GM23338 (cell line): ENCODE measurements at regions not wholly inside any gene's neighbourhood (a gene's known extent, or its start where the extent isn't known, plus 50 kb on each side); places are given as distances from the start of the nearest gene placed in this dataset.

ENCODE experiments used
- ATAC-seq: fragments of 200-7000 bp; cut with Tn5 transposase; 3 replicates; pipeline ENCODE4 v1.9.1; 2020
- DNase-seq: peaks from one replicate; pipeline ENCODE4 v3.0.0-alpha.2; 2015; ENCODE audit warnings: low spot score
- H2AFZ ChIP-seq: fragments of 200-600 bp; sonication (generic); 2 replicates; pipeline ENCODE4 v1.8.0; 2016; ENCODE audit warnings: antibody characterized with exemption, mild to moderate bottlenecking, moderate library complexity
- H3F3A ChIP-seq: fragments of 200-600 bp; sonication (generic); replicated peaks from 2 replicates; pipeline ENCODE4 v1.8.0; 2017; ENCODE audit warnings: antibody characterized with exemption, mixed run types, low read depth
- H3K27ac ChIP-seq: fragments of 200-600 bp; sonication (generic); 2 replicates; pipeline ENCODE4 v1.6.1; 2016; ENCODE audit warnings: low read depth
- H3K27me3 ChIP-seq: fragments of 200-600 bp; sonication (generic); 2 replicates; pipeline ENCODE4 v1.8.0; 2016; ENCODE audit warnings: mild to moderate bottlenecking, mixed run types, moderate library complexity; ENCODE audit not compliant: insufficient read depth
- H3K36me3 ChIP-seq: fragments of 200-600 bp; sonication (generic); 2 replicates; pipeline ENCODE4 v1.8.0; 2016; ENCODE audit warnings: mild to moderate bottlenecking; ENCODE audit not compliant: insufficient read depth
- H3K4me1 ChIP-seq: fragments of 200-600 bp; sonication (generic); 2 replicates; pipeline ENCODE4 v1.8.0; 2016; ENCODE audit warnings: mild to moderate bottlenecking, moderate library complexity; ENCODE audit not compliant: insufficient read depth
- H3K4me2 ChIP-seq: fragments of 200-600 bp; sonication (generic); 2 replicates; pipeline ENCODE4 v1.7.1; 2017; ENCODE audit warnings: mixed run types
- H3K4me3 ChIP-seq: fragments of 200-600 bp; sonication (generic); 2 replicates; pipeline ENCODE4 v1.6.1; 2016; ENCODE audit warnings: mixed run types
- H3K79me2 ChIP-seq: fragments of 200-600 bp; sonication (generic); replicated peaks from 2 replicates; pipeline ENCODE4 v1.8.0; 2017; ENCODE audit warnings: mild to moderate bottlenecking; ENCODE audit not compliant: insufficient read depth
- H3K9me2 ChIP-seq: fragments of 200-600 bp; sonication (generic); 2 replicates; pipeline ENCODE4 v1.8.0; 2017; ENCODE audit not compliant: insufficient read depth
- H4K20me1 ChIP-seq: fragments of 200-600 bp; sonication (generic); replicated peaks from 2 replicates; pipeline ENCODE4 v1.8.0; 2017; ENCODE audit warnings: mild to moderate bottlenecking; ENCODE audit not compliant: insufficient read depth
- H3K27ac Mint-ChIP-seq: 2 replicates; pipeline ENCODE4 v1.8.0; 2020; ENCODE audit warnings: inconsistent platforms, mild to moderate bottlenecking, moderate library complexity, mixed read lengths
- H3K27me3 Mint-ChIP-seq: 3 replicates; pipeline ENCODE4 v1.8.0; 2022; ENCODE audit warnings: low read depth, mild to moderate bottlenecking, moderate library complexity, mixed read lengths, inconsistent platforms; ENCODE audit not compliant: insufficient read depth, poor library complexity
- H3K36me3 Mint-ChIP-seq: 3 replicates; pipeline ENCODE4 v1.8.0; 2021; ENCODE audit warnings: low read depth, mild to moderate bottlenecking, inconsistent platforms, moderate library complexity, mixed read lengths
- H3K4me1 Mint-ChIP-seq: 3 replicates; pipeline ENCODE4 v1.8.0; 2020; ENCODE audit warnings: mild to moderate bottlenecking, inconsistent platforms, mixed read lengths
- H3K4me3 Mint-ChIP-seq: 3 replicates; pipeline ENCODE4 v1.8.0; 2021; ENCODE audit warnings: moderate library complexity, mild to moderate bottlenecking, inconsistent platforms, mixed read lengths
- H3K9me3 Mint-ChIP-seq: 3 replicates; pipeline ENCODE4 v1.8.0; 2020; ENCODE audit warnings: moderate library complexity, mild to moderate bottlenecking, inconsistent platforms, mixed read lengths
- CREB1 ChIP-seq: fragments of 250-450 bp; sonication (Bioruptor Pico); IDR thresholded peaks from 2 replicates; pipeline ENCODE4 v1.5.0; 2020; ENCODE audit warnings: low read depth, mild to moderate bottlenecking, moderate library complexity
- EZH2 ChIP-seq: fragments of 200-600 bp; sonication (generic); IDR thresholded peaks from one replicate; pipeline ENCODE4 v1.8.0; 2017; ENCODE audit warnings: antibody characterized with exemption, mild to moderate bottlenecking, low read depth; ENCODE audit not compliant: unreplicated experiment
- EZH2phosphoT487 ChIP-seq: fragments of 200-600 bp; sonication (generic); IDR thresholded peaks from one replicate; pipeline ENCODE4 v1.8.1; 2018; ENCODE audit warnings: antibody characterized with exemption; ENCODE audit not compliant: unreplicated experiment
- JUNB ChIP-seq: IDR thresholded peaks from one replicate; pipeline ENCODE4 v1.6.1; 2016; ENCODE audit warnings: antibody characterized with exemption; ENCODE audit not compliant: unreplicated experiment
- NANOG ChIP-seq: IDR thresholded peaks from 2 replicates; pipeline ENCODE4 v1.6.1; 2016; ENCODE audit warnings: antibody characterized with exemption, borderline replicate concordance
- POLR2AphosphoS5 ChIP-seq: IDR thresholded peaks from 2 replicates; pipeline ENCODE4 v1.6.1; 2016; ENCODE audit warnings: antibody characterized with exemption, low read depth
- STAT1 ChIP-seq: IDR thresholded peaks from one replicate; pipeline ENCODE4 v1.6.1; 2016; ENCODE audit warnings: antibody characterized with exemption; ENCODE audit not compliant: unreplicated experiment
- ZNF114 ChIP-seq: fragments of 250-450 bp; sonication (Bioruptor Pico); IDR thresholded peaks from 2 replicates; pipeline ENCODE4 v1.5.0; 2020; ENCODE audit warnings: mild to moderate bottlenecking, moderate library complexity
- ZNF331 ChIP-seq: fragments of 250-450 bp; sonication (Bioruptor Pico); IDR thresholded peaks from 2 replicates; pipeline ENCODE4 v1.5.0; 2020; ENCODE audit warnings: low read depth, mild to moderate bottlenecking, moderate library complexity
- TF ChIP-seq, protein P1 (sequence below): IDR thresholded peaks from 2 replicates; pipeline ENCODE4 v1.6.1; 2016; ENCODE audit warnings: antibody characterized with exemption
- TF ChIP-seq, protein P2 (sequence below): IDR thresholded peaks from one replicate; pipeline ENCODE4 v1.6.1; 2018; ENCODE audit warnings: antibody characterized with exemption; ENCODE audit not compliant: unreplicated experiment
- TF ChIP-seq, protein P3 (sequence below): fragments of 250-450 bp; sonication (Bioruptor Pico); IDR thresholded peaks from 2 replicates; pipeline ENCODE4 v1.5.0; 2020; ENCODE audit warnings: mild to moderate bottlenecking, moderate library complexity
- TF ChIP-seq, protein P4 (sequence below), 2 experiments: fragments of 200-600 bp in 1 of 2; sonication (generic) in 1 of 2; conservative IDR thresholded peaks; 2 replicates each; pipeline versions ENCODE4 v1.5.1 to v1.6.1; 2016 to 2017; ENCODE audit warnings: antibody characterized with exemption in 2 of 2, low read depth in 2 of 2, mild to moderate bottlenecking in 2 of 2, moderate library complexity in 1 of 2

DNA sequence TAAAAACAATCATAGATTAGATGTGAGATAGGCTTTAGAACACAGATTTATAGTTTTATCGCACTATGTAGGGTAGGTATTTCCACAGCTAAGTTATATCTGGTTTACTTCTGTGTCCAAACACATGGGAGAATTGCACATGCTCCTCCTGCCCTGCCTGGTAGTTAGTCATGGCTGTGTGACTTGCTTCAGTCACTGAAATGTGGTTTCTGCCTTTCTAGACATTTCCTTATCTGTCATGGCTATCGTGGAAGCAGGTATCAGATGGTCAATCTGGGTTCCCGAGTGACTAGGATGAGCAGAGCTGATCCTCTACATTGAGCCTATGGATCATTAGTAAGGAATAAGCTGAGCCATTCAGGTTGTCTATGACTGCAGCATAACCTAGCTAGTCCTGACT is 117.8 kb upstream of the GMDS start:
- H3K4me2 ChIP-seq, result no peak overlapping the region
- H3K4me3 ChIP-seq, result no peak overlapping the region
- H3K27me3 Mint-ChIP-seq, result peaks cover 4% of the 10 kb centered on the region
- H3F3A ChIP-seq, result no peaks in the 10 kb centered on the region
- H3K27ac Mint-ChIP-seq, result no peak overlapping the region
- H4K20me1 ChIP-seq, result no peaks in the 10 kb centered on the region
- no peak for TF ChIP-seq EZH2
- TF ChIP-seq, protein P1, sequence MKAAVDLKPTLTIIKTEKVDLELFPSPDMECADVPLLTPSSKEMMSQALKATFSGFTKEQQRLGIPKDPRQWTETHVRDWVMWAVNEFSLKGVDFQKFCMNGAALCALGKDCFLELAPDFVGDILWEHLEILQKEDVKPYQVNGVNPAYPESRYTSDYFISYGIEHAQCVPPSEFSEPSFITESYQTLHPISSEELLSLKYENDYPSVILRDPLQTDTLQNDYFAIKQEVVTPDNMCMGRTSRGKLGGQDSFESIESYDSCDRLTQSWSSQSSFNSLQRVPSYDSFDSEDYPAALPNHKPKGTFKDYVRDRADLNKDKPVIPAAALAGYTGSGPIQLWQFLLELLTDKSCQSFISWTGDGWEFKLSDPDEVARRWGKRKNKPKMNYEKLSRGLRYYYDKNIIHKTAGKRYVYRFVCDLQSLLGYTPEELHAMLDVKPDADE, result no peak
- TF ChIP-seq, protein P2, sequence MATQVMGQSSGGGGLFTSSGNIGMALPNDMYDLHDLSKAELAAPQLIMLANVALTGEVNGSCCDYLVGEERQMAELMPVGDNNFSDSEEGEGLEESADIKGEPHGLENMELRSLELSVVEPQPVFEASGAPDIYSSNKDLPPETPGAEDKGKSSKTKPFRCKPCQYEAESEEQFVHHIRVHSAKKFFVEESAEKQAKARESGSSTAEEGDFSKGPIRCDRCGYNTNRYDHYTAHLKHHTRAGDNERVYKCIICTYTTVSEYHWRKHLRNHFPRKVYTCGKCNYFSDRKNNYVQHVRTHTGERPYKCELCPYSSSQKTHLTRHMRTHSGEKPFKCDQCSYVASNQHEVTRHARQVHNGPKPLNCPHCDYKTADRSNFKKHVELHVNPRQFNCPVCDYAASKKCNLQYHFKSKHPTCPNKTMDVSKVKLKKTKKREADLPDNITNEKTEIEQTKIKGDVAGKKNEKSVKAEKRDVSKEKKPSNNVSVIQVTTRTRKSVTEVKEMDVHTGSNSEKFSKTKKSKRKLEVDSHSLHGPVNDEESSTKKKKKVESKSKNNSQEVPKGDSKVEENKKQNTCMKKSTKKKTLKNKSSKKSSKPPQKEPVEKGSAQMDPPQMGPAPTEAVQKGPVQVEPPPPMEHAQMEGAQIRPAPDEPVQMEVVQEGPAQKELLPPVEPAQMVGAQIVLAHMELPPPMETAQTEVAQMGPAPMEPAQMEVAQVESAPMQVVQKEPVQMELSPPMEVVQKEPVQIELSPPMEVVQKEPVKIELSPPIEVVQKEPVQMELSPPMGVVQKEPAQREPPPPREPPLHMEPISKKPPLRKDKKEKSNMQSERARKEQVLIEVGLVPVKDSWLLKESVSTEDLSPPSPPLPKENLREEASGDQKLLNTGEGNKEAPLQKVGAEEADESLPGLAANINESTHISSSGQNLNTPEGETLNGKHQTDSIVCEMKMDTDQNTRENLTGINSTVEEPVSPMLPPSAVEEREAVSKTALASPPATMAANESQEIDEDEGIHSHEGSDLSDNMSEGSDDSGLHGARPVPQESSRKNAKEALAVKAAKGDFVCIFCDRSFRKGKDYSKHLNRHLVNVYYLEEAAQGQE, result no peak
- no peak for TF ChIP-seq ZNF331 (CRISPR knock-in tag)
- TF ChIP-seq, protein P3, sequence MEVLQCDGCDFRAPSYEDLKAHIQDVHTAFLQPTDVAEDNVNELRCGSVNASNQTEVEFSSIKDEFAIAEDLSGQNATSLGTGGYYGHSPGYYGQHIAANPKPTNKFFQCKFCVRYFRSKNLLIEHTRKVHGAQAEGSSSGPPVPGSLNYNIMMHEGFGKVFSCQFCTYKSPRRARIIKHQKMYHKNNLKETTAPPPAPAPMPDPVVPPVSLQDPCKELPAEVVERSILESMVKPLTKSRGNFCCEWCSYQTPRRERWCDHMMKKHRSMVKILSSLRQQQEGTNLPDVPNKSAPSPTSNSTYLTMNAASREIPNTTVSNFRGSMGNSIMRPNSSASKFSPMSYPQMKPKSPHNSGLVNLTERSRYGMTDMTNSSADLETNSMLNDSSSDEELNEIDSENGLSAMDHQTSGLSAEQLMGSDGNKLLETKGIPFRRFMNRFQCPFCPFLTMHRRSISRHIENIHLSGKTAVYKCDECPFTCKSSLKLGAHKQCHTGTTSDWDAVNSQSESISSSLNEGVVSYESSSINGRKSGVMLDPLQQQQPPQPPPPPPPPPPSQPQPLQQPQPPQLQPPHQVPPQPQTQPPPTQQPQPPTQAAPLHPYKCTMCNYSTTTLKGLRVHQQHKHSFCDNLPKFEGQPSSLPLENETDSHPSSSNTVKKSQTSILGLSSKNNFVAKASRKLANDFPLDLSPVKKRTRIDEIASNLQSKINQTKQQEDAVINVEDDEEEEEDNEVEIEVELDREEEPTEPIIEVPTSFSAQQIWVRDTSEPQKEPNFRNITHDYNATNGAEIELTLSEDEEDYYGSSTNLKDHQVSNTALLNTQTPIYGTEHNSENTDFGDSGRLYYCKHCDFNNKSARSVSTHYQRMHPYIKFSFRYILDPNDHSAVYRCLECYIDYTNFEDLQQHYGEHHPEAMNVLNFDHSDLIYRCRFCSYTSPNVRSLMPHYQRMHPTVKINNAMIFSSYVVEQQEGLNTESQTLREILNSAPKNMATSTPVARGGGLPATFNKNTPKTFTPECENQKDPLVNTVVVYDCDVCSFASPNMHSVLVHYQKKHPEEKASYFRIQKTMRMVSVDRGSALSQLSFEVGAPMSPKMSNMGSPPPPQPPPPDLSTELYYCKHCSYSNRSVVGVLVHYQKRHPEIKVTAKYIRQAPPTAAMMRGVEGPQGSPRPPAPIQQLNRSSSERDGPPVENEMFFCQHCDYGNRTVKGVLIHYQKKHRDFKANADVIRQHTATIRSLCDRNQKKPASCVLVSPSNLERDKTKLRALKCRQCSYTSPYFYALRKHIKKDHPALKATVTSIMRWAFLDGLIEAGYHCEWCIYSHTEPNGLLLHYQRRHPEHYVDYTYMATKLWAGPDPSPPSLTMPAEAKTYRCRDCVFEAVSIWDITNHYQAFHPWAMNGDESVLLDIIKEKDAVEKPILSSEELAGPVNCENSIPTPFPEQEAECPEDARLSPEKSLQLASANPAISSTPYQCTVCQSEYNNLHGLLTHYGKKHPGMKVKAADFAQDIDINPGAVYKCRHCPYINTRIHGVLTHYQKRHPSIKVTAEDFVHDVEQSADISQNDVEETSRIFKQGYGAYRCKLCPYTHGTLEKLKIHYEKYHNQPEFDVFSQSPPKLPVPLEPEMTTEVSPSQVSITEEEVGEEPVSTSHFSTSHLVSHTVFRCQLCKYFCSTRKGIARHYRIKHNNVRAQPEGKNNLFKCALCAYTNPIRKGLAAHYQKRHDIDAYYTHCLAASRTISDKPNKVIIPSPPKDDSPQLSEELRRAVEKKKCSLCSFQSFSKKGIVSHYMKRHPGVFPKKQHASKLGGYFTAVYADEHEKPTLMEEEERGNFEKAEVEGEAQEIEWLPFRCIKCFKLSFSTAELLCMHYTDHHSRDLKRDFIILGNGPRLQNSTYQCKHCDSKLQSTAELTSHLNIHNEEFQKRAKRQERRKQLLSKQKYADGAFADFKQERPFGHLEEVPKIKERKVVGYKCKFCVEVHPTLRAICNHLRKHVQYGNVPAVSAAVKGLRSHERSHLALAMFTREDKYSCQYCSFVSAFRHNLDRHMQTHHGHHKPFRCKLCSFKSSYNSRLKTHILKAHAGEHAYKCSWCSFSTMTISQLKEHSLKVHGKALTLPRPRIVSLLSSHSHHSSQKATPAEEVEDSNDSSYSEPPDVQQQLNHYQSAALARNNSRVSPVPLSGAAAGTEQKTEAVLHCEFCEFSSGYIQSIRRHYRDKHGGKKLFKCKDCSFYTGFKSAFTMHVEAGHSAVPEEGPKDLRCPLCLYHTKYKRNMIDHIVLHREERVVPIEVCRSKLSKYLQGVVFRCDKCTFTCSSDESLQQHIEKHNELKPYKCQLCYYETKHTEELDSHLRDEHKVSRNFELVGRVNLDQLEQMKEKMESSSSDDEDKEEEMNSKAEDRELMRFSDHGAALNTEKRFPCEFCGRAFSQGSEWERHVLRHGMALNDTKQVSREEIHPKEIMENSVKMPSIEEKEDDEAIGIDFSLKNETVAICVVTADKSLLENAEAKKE (CRISPR knock-in tag), result no peak
- TF ChIP-seq, protein P4, sequence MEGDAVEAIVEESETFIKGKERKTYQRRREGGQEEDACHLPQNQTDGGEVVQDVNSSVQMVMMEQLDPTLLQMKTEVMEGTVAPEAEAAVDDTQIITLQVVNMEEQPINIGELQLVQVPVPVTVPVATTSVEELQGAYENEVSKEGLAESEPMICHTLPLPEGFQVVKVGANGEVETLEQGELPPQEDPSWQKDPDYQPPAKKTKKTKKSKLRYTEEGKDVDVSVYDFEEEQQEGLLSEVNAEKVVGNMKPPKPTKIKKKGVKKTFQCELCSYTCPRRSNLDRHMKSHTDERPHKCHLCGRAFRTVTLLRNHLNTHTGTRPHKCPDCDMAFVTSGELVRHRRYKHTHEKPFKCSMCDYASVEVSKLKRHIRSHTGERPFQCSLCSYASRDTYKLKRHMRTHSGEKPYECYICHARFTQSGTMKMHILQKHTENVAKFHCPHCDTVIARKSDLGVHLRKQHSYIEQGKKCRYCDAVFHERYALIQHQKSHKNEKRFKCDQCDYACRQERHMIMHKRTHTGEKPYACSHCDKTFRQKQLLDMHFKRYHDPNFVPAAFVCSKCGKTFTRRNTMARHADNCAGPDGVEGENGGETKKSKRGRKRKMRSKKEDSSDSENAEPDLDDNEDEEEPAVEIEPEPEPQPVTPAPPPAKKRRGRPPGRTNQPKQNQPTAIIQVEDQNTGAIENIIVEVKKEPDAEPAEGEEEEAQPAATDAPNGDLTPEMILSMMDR (conservative IDR thresholded peaks at IDR 0.05; ENCODE audit: low read depth in 2 of 2), result no peak
- no peak for TF ChIP-seq EZH2phosphoT487
- no peak for TF ChIP-seq NANOG
- TF ChIP-seq STAT1, result no peak
- TF ChIP-seq ZNF114, result no peak
- TF ChIP-seq POLR2AphosphoS5, result no peak
- no peak for TF ChIP-seq JUNB
- no peak for TF ChIP-seq CREB1
- H3K36me3 ChIP-seq, result no peaks in the 10 kb centered on the region
- no peaks in the 10 kb centered on the region for H3K9me3 Mint-ChIP-seq
- H3K36me3 Mint-ChIP-seq, result no peaks in the 10 kb centered on the region
- H3K9me2 ChIP-seq, result no peaks in the 10 kb centered on the region
- ATAC-seq, result no peak
- no peak for DNase-seq
- no peak overlapping the region for H2AFZ ChIP-seq
- 0 out of 2 replicates have a peak, but pooled peaks cover 4% of the 10 kb centered on the region for H3K4me1 ChIP-seq
- H3K27me3 ChIP-seq, result no peaks in the 10 kb centered on the region
- H3K27ac ChIP-seq, result no peak overlapping the region
- H3K4me3 Mint-ChIP-seq, result no peak overlapping the region
- H3K79me2 ChIP-seq, result no peaks in the 10 kb centered on the region
- H3K4me1 Mint-ChIP-seq, result no peaks in the 10 kb centered on the region; the same call in 2 of the 3 replicates
